GM03348 (cell line): ENCODE measurements at regions not wholly inside any gene's neighbourhood (a gene's known extent, or its start where the extent isn't known, plus 50 kb on each side); places are given as distances from the start of the nearest gene placed in this dataset.
"Not testable (repeated sequence)": the region's sequence is repeated elsewhere in the genome, so short reads cannot be mapped to it uniquely, and the experiment has no call there.

Experiments used
- DNase-seq: peaks from one replicate; pipeline ENCODE4 v3.0.0; 2012; ENCODE audit warnings: low spot score

- no peak for DNase-seq
Observed at GRCh38 chr10:108684431-108684830, 1238.9 kb downstream of the XPNPEP1 start.

DNA sequence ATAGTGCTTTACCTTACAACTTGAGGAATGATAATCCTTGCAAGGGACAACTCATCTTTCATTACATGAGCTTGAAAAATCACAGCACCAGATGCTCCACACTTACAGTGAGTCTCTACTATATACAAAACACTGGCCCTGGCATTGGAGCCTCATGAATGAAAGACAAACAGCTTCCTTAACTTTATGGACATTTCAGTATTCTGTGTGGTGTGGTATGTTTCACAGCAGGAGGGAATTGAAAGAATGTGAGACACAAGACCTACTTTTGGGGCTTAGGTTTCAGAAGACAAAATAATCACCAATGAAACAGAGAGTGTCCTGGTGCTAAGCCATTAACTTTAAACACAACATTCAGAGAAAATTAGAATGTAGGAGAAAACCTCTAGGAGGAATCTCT is 1249.6 kb downstream of the XPNPEP1 start:
- DNase-seq, result no peak

DNA sequence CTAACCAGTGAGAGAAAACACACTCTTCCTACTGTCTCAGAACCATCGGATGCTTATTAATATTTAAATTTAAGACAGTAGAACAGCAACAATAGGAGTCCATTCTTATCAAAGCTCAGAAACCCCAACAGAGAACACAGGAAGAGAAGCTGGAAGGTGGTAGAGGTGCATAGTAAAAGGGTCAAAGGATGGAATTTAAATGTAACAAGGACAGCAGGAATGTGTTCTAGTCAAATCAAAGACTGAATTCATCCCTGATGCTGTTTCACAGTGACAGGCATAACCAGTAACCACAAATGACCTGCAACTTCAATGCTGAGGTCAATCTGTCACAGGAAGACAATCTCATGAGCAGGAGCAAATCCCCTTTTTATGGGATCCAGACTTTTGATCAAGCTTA is 1259.7 kb downstream of the XPNPEP1 start:
- DNase-seq, result no peak

DNA sequence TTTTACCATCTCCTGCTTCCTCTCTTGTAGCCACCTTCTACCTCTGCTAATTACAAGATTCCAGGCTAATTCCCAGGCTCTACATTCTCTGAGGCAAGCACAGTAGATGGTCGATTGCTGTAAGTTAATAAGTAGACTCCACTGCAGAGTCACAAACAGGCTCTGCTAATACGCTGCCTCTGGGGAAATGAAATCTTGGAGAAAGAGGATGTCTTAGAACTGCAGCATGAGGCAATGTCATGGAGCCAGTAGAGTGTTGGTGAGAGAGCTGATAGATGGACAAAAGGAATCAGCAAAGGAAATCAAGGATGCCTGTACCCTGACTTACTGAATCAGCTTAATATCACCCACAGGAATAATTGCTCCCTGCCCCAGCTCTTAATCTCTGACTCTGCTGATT is 1260.3 kb downstream of the XPNPEP1 start:
- no peak for DNase-seq

DNA sequence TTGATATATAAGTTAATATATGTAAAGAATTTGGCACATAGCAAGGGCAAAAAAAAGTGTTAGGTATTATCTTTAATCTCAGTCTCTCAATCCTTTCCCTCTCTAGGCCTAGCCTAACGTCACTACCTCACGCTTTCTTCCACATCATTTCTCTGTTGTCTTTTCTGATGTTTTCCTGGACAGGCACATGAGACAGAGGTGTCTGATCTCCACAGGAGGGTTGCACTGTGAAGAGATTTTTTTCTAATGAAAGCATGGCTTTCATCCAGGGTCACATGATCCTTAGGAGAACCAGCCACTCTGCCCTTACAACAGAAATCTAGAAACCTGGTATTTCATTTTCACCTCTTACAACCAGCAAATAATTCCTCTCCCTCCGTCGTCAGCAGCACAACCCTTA is 1268.3 kb downstream of the XPNPEP1 start:
- no peak for DNase-seq

GRCh38 chr10:108653531-108653930 is 1269.8 kb downstream of the XPNPEP1 start:
- no peak for DNase-seq

DNA sequence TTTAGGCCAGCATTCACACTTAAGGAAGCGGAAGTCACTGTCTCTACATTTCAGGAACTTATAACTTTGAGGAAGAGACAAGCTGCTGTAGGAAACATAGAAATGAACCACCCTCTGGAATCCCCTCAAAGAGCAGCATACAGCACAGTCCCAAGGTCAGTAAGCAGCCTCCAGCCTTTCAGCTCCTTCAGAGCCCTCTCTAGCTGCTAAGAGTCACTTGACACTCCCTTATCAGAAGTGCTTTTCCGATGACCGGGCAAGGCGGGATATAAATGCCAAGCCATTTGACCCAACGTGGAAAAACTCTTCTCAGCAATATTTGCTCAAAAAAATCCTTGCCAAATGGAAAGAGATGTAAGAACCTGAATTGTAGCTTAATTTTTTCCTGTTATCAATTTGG is 1284.3 kb downstream of the XPNPEP1 start:
- DNase-seq, result no peak

GRCh38 chr10:108638225-108638624 is 1285.1 kb downstream of the XPNPEP1 start:
- DNase-seq, result no peak

DNA sequence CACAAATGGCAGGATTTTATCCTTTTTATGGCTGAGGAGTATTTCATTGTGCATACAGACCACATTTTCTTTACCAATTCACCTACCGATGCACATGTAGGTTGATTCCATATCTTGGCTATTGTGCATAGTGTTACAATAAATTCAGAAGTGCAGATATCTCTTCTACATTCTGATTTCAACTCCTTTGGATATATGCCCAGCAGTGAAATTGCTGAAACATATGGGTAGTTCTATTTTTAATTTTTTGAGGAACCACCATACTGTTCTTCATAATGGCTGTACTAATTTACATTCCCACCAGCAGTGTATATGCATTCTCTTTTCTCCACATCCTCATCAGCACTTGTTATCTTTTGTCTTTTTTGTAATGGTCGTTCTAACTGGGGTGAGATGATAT is 1290.3 kb downstream of the XPNPEP1 start:
- no peak for DNase-seq

GRCh38 chr10:108632144-108632543 is 1291.2 kb downstream of the XPNPEP1 start:
- no peak for DNase-seq

- DNase-seq, result no peak
Observed at GRCh38 chr10:108631332-108631731, 1292.0 kb downstream of the XPNPEP1 start.

DNA sequence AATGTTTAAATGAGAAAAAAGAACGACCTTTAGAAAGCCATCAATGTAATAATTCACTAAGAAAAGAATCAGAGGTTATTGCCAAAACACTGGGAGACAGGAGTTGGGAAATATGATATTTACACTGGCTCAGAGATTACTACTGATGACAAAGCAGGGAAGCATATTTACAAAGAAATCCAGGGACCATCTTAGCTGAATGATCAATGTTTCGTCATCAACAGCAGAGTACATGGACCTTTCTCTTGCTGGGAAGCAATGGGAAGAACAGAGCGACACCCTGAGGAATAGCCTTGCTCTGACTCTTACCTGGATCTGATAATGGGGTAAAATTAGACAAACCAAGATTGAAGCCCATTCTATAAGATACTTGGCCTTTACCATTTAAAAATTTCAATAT is 1293.5 kb downstream of the XPNPEP1 start:
- DNase-seq, result peak; percentile 19

GRCh38 chr10:108624052-108624451 is 1299.3 kb downstream of the XPNPEP1 start:
- no peak for DNase-seq

DNA sequence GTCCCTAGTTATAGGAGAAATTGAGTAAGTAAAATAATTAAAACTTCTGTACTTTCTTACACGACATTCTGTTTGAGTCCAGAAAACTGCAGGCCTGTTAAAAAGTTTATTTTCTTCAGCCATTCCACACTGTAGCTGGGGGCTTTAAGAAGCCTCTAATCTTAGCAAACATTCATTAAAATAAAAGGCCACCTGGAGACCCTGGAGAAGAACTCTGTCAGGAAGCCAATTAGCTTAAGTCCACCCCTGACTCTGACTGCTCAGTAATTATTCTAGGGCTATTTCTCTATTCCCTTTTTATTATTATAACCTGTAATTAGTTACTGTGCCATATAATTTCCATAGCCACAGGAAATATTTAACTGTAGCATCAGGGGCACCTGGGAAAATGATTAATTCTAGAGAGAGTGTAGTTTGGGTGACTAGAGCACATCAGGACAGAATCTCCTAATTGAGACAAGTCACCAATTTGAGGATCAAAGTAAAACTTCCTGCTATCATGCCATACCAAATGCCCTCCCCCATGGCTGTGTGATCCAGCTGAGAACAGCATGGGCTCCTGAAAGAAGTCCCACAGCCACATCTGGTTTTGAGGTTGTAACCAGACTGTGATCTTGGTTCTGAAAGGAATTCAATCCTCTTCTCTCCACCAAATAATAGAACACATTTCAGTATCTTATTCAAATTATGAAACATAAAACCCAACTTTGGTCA is 1302.3 kb downstream of the XPNPEP1 start:
- DNase-seq, result no peak

DNA sequence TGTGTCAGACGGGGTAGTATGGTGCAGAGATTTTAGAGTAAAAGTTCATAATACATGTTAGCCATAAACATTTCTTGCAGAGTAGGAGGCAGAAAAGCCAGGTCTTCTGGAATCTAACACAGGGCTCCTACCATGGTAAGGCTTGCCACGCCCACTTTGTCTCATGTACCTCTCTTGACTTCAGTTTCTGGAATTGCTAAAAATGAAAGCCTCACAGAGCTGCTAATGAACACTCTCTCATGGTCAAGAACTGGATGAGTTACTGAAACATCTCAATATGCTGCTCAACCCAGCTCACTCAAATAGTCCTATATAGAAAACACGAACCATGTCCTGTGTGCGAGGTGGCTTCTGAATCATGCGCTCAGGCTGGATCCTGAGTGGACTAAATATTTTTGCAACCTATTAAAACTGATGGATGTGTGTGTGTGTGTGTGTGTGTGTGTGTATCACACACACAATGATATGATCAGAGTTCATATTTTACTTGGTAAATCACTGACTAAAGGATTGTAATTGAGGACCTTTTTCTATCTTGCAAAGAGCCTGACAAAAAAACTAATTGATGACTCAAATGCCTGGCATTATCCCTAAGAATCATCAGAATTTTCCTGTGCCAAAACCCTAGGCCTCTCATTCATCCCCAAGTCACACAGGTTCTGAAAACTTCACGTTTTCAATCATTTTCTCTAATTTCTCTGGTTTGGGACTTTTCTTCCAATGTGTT is 1306.6 kb downstream of the XPNPEP1 start:
- DNase-seq, result no peak

- no peak for DNase-seq
Observed at GRCh38 chr10:108615576-108616320, 1307.6 kb downstream of the XPNPEP1 start.

- DNase-seq, result no peak
Observed at GRCh38 chr10:108612485-108612884, 1310.8 kb downstream of the XPNPEP1 start.

DNA sequence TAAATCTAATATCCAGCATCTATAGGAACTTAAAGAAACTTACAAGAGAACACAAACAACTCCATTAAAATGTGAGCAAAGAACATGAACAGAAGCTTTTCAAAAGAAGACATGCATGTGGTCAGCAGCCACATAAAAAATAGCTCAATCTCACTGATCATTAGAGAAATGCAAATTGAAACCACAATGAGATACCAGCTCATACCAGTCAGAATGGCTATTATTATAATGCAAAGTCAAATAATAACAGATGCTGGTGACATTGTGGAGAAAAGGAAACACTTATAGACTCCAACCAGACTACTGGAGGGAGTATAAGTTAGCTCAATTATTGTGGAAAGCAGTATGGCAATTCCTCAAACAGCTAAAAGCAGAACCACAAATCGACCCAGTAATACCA is 1314.5 kb downstream of the XPNPEP1 start:
- DNase-seq, result no peak

DNA sequence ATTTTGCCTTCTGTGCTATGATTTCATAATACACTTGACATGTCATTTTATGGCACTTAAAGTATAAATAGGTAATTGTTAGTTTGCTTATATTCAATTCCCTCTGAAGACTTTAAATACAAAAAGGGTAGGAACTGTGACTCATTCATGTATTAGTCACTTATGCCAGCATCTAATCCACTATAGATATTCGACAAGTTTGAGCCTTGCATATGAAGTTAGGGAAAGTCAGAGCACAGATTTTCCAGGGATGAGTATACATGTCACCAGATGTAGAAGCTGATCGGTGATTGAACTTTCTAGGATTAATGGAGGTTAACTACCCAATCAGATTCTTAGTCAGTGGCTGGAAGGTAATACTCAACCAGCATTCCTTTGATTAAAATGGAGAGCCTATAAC is 1321.5 kb downstream of the XPNPEP1 start:
- DNase-seq, result no peak

DNA sequence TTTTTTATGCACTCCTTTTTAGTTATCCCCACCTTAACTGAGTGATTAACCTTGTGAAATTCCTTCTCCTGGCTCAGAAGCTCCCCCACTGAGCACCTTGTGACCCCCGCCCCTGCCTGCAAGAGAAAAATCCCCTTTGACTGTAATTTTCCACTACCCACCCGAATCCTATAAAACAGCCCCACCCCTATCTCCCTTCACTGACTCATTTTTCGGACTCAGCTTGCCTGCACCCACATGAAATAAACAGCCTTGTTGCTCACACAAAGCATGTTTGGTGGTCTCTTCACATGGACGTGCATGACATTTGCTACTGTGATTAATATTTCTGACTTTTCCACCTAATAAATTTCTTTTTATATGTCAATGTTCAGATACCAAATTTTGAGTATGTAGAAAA is 1322.8 kb downstream of the XPNPEP1 start:
- DNase-seq, result not testable (repeated sequence)

- not testable (repeated sequence) for DNase-seq
Observed at GRCh38 chr10:108599317-108599716, 1324.0 kb downstream of the XPNPEP1 start.

GRCh38 chr10:108598831-108599230 is 1324.5 kb downstream of the XPNPEP1 start:
- DNase-seq, result no peak

GRCh38 chr10:108598320-108598695 is 1325.0 kb downstream of the XPNPEP1 start:
- no peak for DNase-seq
